Kasumi-1 (cell line): ENCODE measurements at regions not wholly inside any gene's neighbourhood (a gene's known extent, or its start where the extent isn't known, plus 50 kb on each side); places are given as distances from the start of the nearest gene placed in this dataset.

ENCODE experiments used
- DNase-seq, 2 experiments: peaks; one replicate each; lab custom pipeline; 2025; lab: John Stamatoyannopoulos, UW

GRCh38 chr10:60998932-60999331 lies 54.9 kb upstream of the RHOBTB1 start:
- DNase-seq, result no peak

GRCh38 chr10:60994128-60994527 lies 50.1 kb upstream of the RHOBTB1 start:
- DNase-seq, result no peak
